ENCODE measurements at regions not wholly inside any gene's neighbourhood (a gene's known extent, or its start where the extent isn't known, plus 50 kb on each side); places are given as distances from the start of the nearest gene placed in this dataset.

DNA sequence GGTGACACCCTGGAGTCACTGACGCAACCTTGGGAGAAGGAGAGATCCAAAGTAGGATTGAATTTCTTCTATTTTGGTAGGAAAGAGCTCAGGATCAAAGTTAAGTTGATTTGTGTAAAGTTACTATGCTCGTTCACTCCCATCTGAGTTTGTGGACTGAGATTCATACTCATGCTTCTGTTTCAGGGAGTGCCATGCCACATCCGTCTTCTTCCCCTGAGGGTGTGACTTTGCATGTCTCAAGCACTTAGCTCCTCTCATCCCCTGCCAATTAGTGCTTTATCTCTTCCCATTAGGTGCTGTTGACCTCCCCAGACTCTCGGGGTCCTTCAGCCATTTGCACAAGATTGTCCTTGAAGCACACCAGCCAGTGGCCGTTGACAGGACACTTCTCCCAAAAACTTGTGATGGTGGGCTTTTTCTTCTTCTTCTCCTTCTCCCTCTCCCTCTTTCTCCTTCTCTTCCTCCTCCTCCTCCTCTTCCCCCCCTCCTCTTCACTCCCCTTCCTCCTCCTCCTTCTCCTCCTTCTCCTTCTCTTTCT is 232.2 kb upstream of the KLF4 start:
- Histone ChIP-seq H3K9ac (ENCODE audit: low read length in 5 of 5) (no peak overlapping the region), H3K9me3 (ENCODE audit: control insufficient read depth in 5 of 5, low read length in 5 of 5) (no peaks in the 10 kb centered on the region), H3K27me3 (ENCODE audit: control insufficient read depth in 5 of 5, insufficient read depth in 4 of 5, low read length in 5 of 5) (no peaks in the 10 kb centered on the region), H3K4me3 (ENCODE audit: low read depth in 1 of 5, low read length in 5 of 5) (no peak overlapping the region), H3K4me1 (ENCODE audit: control insufficient read depth in 5 of 5, insufficient read depth in 5 of 5, low read length in 5 of 5) (no peaks in the 10 kb centered on the region), H3K27ac (ENCODE audit: low read depth, low read length) (no peak overlapping the region), H3K36me3 (ENCODE audit: control insufficient read depth in 5 of 5, insufficient read depth in 5 of 5, low read length in 5 of 5) (no peaks in the 10 kb centered on the region)

DNA sequence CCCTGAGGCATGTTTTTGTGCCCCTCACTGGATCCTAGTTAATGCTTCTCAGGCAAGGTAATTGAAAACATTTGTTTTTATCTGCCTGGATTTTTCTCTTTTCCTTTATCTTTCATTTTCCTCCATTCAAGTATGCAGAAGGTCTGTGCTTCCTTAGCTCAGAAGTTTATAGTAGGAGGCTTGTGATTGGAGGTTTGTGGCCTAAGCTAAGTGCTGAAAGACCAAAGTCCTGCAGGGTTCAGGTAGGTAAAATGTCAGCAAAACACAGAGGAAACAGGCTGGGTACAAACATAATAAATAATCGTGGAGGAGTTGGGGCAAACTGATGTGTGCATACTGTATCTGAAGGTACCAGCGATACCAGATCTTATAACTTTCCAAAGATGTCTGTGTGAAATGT is 230.9 kb upstream of the KLF4 start:
- Histone ChIP-seq H3K4me3 (ENCODE audit: low read depth in 1 of 5, low read length in 5 of 5) (no peak overlapping the region), H3K27ac (ENCODE audit: low read depth, low read length) (no peak overlapping the region), H3K27me3 (ENCODE audit: control insufficient read depth in 5 of 5, insufficient read depth in 4 of 5, low read length in 5 of 5) (no peaks in the 10 kb centered on the region), H3K4me1 (ENCODE audit: control insufficient read depth in 5 of 5, insufficient read depth in 5 of 5, low read length in 5 of 5) (no peaks in the 10 kb centered on the region), H3K9me3 (ENCODE audit: control insufficient read depth in 5 of 5, low read length in 5 of 5) (no peaks in the 10 kb centered on the region), H3K36me3 (ENCODE audit: control insufficient read depth in 5 of 5, insufficient read depth in 5 of 5, low read length in 5 of 5) (no peaks in the 10 kb centered on the region), H3K9ac (ENCODE audit: low read length in 5 of 5) (no peak overlapping the region)

DNA sequence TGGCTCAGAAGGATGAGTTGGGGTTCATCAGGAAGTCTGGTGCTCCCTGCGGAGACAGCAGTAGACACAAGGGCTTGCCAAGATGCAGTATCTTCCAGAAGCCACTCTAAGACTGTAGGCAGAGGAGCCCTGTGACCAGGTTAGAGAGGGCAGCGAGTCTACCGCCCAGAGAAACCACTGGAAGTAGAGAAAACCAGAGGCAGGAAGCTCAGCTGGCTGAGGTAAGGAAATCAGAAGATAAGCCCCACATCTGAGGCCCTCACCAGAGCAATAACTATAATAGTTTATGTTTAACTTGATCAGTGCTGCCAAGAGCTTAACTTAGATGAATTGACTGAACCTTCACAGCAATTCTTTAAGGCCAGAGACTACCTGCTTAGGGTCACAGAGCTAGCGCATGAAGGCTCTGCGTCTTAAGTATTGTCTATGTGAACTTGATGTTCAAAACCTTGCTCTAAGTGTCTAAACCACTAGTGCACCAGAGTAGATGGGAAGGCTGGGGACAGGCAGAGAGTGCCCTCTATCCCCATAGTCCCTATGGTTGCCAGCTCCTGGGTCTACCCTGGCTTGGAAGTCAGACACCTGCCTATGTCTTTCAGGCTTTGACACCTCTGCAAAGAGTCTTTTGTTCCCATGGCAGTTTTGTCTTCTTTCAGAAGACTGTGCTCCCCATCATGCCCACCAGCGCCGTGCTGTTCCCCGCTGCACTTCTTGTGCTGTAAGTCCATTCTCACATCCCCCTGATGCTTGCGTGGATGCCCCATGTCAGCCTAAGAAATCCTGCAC is 228.2 kb upstream of the KLF4 start:
- Histone ChIP-seq H3K9me3 (ENCODE audit: control insufficient read depth in 5 of 5, low read length in 5 of 5) (no peaks in the 10 kb centered on the region), H3K9ac (ENCODE audit: low read length in 5 of 5) (no peak overlapping the region), H3K27me3 (ENCODE audit: control insufficient read depth in 5 of 5, insufficient read depth in 4 of 5, low read length in 5 of 5) (no peaks in the 10 kb centered on the region), H3K4me3 (ENCODE audit: low read depth in 1 of 5, low read length in 5 of 5) (no peak overlapping the region), H3K36me3 (ENCODE audit: control insufficient read depth in 5 of 5, insufficient read depth in 5 of 5, low read length in 5 of 5) (no peaks in the 10 kb centered on the region), H3K27ac (ENCODE audit: low read depth, low read length) (no peak overlapping the region), H3K4me1 (ENCODE audit: control insufficient read depth in 5 of 5, insufficient read depth in 5 of 5, low read length in 5 of 5) (no peaks in the 10 kb centered on the region)

DNA sequence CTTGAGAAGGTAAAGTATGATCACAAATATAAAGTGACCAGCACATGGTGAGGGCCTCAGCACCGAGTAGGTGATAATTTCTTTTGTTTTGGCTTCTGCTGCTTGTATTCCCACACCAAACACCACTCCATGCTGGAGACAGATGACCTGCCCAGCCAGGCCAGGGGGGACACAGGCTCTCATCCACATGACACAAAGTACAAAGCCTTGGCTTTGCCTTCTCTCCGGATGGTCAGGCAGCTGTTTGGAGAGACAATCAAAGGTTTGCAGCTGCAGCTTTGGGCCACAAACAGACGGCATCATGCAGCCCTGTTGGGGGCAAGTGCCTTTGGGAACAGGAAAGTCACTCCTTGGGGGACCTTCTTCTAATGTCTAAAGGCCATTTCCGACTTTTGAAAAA is 226.2 kb upstream of the KLF4 start:
- peaks cover 0 to 8% (median 6%) of the 10 kb centered on the region in 5 donors for H3K4me1 ChIP-seq (ENCODE audit: control insufficient read depth in 5 of 5, insufficient read depth in 5 of 5, low read length in 5 of 5)
- H3K36me3 ChIP-seq (ENCODE audit: control insufficient read depth in 5 of 5, insufficient read depth in 5 of 5, low read length in 5 of 5): no peaks in the 10 kb centered on the region
- H3K9ac ChIP-seq (ENCODE audit: low read length in 5 of 5): no peak overlapping the region
- H3K27me3 ChIP-seq (ENCODE audit: control insufficient read depth in 5 of 5, insufficient read depth in 4 of 5, low read length in 5 of 5): no peaks in the 10 kb centered on the region
- no peak overlapping the region for H3K4me3 ChIP-seq (ENCODE audit: low read depth in 1 of 5, low read length in 5 of 5)
- H3K9me3 ChIP-seq (ENCODE audit: control insufficient read depth in 5 of 5, low read length in 5 of 5): no peaks in the 10 kb centered on the region
- H3K27ac ChIP-seq (ENCODE audit: low read depth, low read length): no peak overlapping the region

DNA sequence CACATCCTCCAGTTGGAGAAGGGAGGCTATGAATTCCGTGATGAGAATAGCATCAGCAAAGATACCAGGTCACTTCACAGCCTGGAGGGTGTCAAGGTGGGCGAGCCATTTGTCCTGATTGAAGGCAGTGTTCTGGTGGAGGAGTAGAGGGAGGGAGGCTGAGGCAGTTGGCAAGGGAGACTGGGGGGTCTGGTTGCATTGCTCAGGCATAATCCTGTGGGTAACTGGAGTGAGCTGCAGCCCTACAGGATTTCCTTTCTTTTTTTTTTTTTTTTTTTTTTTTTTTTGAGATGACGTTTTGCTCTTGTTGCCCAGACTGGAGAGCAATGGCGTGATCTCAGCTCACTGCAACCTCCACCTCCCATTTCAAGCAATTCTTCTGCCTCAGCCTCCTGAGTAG is 223.9 kb upstream of the KLF4 start:
- H3K9ac ChIP-seq (ENCODE audit: low read length in 5 of 5): no peak overlapping the region
- H3K27me3 ChIP-seq (ENCODE audit: control insufficient read depth in 5 of 5, insufficient read depth in 4 of 5, low read length in 5 of 5): no peaks in the 10 kb centered on the region
- H3K4me1 ChIP-seq (ENCODE audit: control insufficient read depth in 5 of 5, insufficient read depth in 5 of 5, low read length in 5 of 5): peaks cover 0 to 8% (median 6%) of the 10 kb centered on the region in 5 donors
- H3K27ac ChIP-seq (ENCODE audit: low read depth, low read length): no peak overlapping the region
- no peaks in the 10 kb centered on the region for H3K9me3 ChIP-seq (ENCODE audit: control insufficient read depth in 5 of 5, low read length in 5 of 5)
- H3K36me3 ChIP-seq (ENCODE audit: control insufficient read depth in 5 of 5, insufficient read depth in 5 of 5, low read length in 5 of 5): no peaks in the 10 kb centered on the region
- no peak overlapping the region for H3K4me3 ChIP-seq (ENCODE audit: low read depth in 1 of 5, low read length in 5 of 5)

DNA sequence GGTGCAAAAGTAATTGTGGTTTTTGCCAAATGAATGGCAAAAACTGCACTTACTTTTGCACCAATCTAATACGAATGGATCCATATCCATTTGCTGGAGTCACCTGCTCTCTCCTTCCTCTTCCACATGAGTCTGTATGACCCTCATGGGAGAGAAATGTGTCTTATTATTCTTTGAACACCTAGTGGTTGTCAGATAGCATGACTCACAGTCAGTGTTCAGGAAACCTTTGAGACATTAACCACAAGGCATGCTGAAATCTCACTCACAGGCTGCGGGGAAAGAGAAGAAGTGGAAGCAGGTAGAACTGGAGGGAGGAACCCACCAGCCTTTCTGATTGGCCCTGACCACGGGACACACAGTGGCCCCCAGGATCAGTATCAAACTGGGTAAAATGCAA is 222.8 kb upstream of the KLF4 start:
- Histone ChIP-seq H3K36me3 (ENCODE audit: control insufficient read depth in 5 of 5, insufficient read depth in 5 of 5, low read length in 5 of 5) (no peaks in the 10 kb centered on the region), H3K4me3 (ENCODE audit: low read depth in 1 of 5, low read length in 5 of 5) (no peak overlapping the region), H3K4me1 (ENCODE audit: control insufficient read depth in 5 of 5, insufficient read depth in 5 of 5, low read length in 5 of 5) (peaks cover 0 to 8% (median 6%) of the 10 kb centered on the region in 5 donors), H3K9ac (ENCODE audit: low read length in 5 of 5) (no peak overlapping the region), H3K27me3 (ENCODE audit: control insufficient read depth in 5 of 5, insufficient read depth in 4 of 5, low read length in 5 of 5) (no peaks in the 10 kb centered on the region), H3K27ac (ENCODE audit: low read depth, low read length) (no peak overlapping the region), H3K9me3 (ENCODE audit: control insufficient read depth in 5 of 5, low read length in 5 of 5) (no peaks in the 10 kb centered on the region)

DNA sequence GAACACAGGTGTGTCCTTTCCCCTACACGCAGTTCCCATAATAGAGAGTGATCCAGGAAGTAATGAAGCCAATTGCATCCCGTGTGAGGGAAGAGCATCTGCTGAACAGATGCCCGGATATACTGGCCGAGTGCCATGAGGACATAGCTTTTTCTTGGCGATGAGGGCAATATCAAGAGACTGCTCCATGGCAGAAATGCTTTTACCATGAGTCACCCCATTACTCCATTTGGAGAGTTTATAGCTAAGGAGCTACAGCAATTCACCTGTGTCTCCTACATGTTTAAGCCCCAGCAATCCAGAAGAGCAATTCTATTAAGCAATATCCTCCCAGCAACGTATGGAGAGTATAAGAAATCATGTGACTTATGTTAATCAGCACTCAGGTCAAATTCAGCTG is 222.0 kb upstream of the KLF4 start:
- Histone ChIP-seq H3K9me3 (ENCODE audit: control insufficient read depth in 5 of 5, low read length in 5 of 5) (no peaks in the 10 kb centered on the region), H3K9ac (ENCODE audit: low read length in 5 of 5) (no peak overlapping the region), H3K4me1 (ENCODE audit: control insufficient read depth in 5 of 5, insufficient read depth in 5 of 5, low read length in 5 of 5) (peaks cover 0 to 8% (median 6%) of the 10 kb centered on the region in 5 donors), H3K27me3 (ENCODE audit: control insufficient read depth in 5 of 5, insufficient read depth in 4 of 5, low read length in 5 of 5) (no peaks in the 10 kb centered on the region), H3K36me3 (ENCODE audit: control insufficient read depth in 5 of 5, insufficient read depth in 5 of 5, low read length in 5 of 5) (no peaks in the 10 kb centered on the region), H3K27ac (ENCODE audit: low read depth, low read length) (no peak overlapping the region), H3K4me3 (ENCODE audit: low read depth in 1 of 5, low read length in 5 of 5) (no peak overlapping the region)

DNA sequence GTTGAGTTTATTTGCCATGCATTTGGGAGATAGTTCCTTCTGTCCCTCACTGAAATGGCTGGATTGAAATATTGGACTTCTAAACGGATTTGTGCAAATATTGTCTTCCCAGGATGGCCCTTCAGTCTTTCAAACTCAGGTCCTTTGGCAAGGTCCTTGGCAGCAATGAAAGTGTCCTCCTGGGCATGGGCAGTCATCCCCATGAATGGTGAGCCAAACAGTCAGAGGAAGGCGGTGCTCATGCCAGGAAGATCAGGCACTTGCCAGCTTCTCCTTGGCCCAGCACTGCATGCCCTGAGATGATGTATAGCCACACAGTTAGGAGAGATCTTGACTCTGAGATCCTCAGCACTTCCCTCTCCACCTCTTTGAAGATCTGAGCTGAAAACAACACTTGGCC is 221.4 kb upstream of the KLF4 start:
- Histone ChIP-seq H3K36me3 (ENCODE audit: control insufficient read depth in 5 of 5, insufficient read depth in 5 of 5, low read length in 5 of 5) (no peaks in the 10 kb centered on the region), H3K9ac (ENCODE audit: low read length in 5 of 5) (no peak overlapping the region), H3K27me3 (ENCODE audit: control insufficient read depth in 5 of 5, insufficient read depth in 4 of 5, low read length in 5 of 5) (no peaks in the 10 kb centered on the region), H3K4me1 (ENCODE audit: control insufficient read depth in 5 of 5, insufficient read depth in 5 of 5, low read length in 5 of 5) (peaks cover 0 to 8% (median 6%) of the 10 kb centered on the region in 5 donors), H3K4me3 (ENCODE audit: low read depth in 1 of 5, low read length in 5 of 5) (no peak overlapping the region), H3K27ac (ENCODE audit: low read depth, low read length) (no peak overlapping the region), H3K9me3 (ENCODE audit: control insufficient read depth in 5 of 5, low read length in 5 of 5) (no peaks in the 10 kb centered on the region)

DNA sequence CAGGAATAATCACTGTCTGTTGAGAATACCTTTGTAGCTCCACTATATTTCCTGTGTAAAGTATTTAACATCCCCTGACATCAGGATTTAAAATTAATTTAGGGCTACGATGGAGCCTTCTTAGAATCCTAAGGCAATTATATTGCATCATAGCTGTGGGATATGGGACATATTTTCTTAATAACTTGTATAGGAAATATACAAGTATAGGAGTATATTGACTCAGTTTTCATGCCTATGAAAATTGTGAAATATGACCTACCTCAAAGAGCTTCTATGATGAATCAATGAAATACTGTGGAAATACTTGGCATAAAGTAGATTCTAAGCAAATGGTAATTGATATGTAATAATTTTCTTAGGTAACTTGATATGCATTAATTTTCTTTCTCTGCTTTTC is 221.0 kb upstream of the KLF4 start:
- Histone ChIP-seq H3K4me1 (ENCODE audit: control insufficient read depth in 5 of 5, insufficient read depth in 5 of 5, low read length in 5 of 5) (peaks cover 0 to 8% (median 6%) of the 10 kb centered on the region in 5 donors), H3K9me3 (ENCODE audit: control insufficient read depth in 5 of 5, low read length in 5 of 5) (no peaks in the 10 kb centered on the region), H3K27ac (ENCODE audit: low read depth, low read length) (no peak overlapping the region)

DNA sequence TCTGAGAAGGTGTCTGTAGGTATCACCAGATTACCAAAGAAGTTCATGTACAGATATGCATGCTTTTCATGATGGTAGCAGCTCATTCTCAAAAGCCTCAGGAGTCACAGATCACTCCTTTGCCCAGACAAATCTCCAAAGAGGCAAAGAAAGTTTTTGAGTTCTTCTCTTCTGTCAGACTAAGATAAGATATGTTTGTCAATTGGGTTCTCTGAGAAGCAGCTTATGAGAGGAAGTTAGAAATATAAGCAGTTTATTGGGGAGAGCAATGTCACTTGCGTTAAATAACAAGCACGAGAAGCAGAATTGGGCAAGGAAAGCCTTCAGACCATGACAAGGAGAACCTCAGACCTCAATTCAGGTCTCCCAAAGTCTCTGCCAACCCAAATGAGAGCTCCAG is 219.2 kb upstream of the KLF4 start:
- H3K9ac ChIP-seq (ENCODE audit: low read length in 5 of 5): no peak overlapping the region
- no peak overlapping the region for H3K27ac ChIP-seq (ENCODE audit: low read depth, low read length)
- peaks cover 0 to 9% (median 8%) of the 10 kb centered on the region in 5 donors for H3K4me1 ChIP-seq (ENCODE audit: control insufficient read depth in 5 of 5, insufficient read depth in 5 of 5, low read length in 5 of 5)
- H3K36me3 ChIP-seq (ENCODE audit: control insufficient read depth in 5 of 5, insufficient read depth in 5 of 5, low read length in 5 of 5): no peaks in the 10 kb centered on the region
- H3K4me3 ChIP-seq (ENCODE audit: low read depth in 1 of 5, low read length in 5 of 5): no peak overlapping the region
- no peaks in the 10 kb centered on the region for H3K27me3 ChIP-seq (ENCODE audit: control insufficient read depth in 5 of 5, insufficient read depth in 4 of 5, low read length in 5 of 5)
- H3K9me3 ChIP-seq (ENCODE audit: control insufficient read depth in 5 of 5, low read length in 5 of 5): no peaks in the 10 kb centered on the region

More for the DNA sequence above, 221.0 kb upstream of the KLF4 start:
- Histone ChIP-seq H3K27me3 (ENCODE audit: control insufficient read depth in 5 of 5, insufficient read depth in 4 of 5, low read length in 5 of 5) (no peaks in the 10 kb centered on the region), H3K9ac (ENCODE audit: low read length in 5 of 5) (no peak overlapping the region), H3K36me3 (ENCODE audit: control insufficient read depth in 5 of 5, insufficient read depth in 5 of 5, low read length in 5 of 5) (no peaks in the 10 kb centered on the region), H3K4me3 (ENCODE audit: low read depth in 1 of 5, low read length in 5 of 5) (no peak overlapping the region)

Data from subcutaneous abdominal adipose tissue (tissue), 5 donors.